HAP-1 (cell line): ENCODE measurements at regions not wholly inside any gene's neighbourhood (a gene's known extent, or its start where the extent isn't known, plus 50 kb on each side); places are given as distances from the start of the nearest gene placed in this dataset.
A peak's percentile ranks its signal among the peaks of the same experiment; 100 is the strongest.

Experiments used
- DNase-seq, 2 experiments: peaks; one replicate each; pipeline ENCODE4 v3.0.0-alpha.2; 2016 to 2020; ENCODE audit warnings: low spot score in 2 of 2
- H3K27me3 ChIP-seq: fragments of 250-450 bp; sonication (Bioruptor Pico); 2 replicates; pipeline ENCODE4 v1.5.1; 2020; ENCODE audit warnings: low read depth, mild to moderate bottlenecking, moderate library complexity
- H3K36me3 ChIP-seq: fragments of 250-450 bp; sonication (Bioruptor Pico); replicated peaks from 2 replicates; pipeline ENCODE4 v1.5.1; 2020; ENCODE audit warnings: mild to moderate bottlenecking
- H3K4me1 ChIP-seq: fragments of 250-450 bp; sonication (Bioruptor Pico); 2 replicates; pipeline ENCODE4 v1.5.1; 2020; ENCODE audit warnings: mild to moderate bottlenecking
- H3K4me3 ChIP-seq: fragments of 250-450 bp; sonication (Bioruptor Pico); 2 replicates; pipeline ENCODE4 v1.5.1; 2020; ENCODE audit warnings: mild to moderate bottlenecking, moderate library complexity
- H3K9me3 ChIP-seq: fragments of 250-450 bp; sonication (Bioruptor Pico); 2 replicates; pipeline ENCODE4 v1.5.1; 2020; ENCODE audit warnings: mild to moderate bottlenecking, moderate library complexity
- in situ Hi-C: fragments of 300-500 bp; cut with MboI; formaldehyde crosslinking; loops from 3 replicates; pipeline ENCODE4 v1.14.3; 2020; ENCODE audit warnings: low sequenced_read_pairs, inconsistent platforms, mixed read lengths

DNA sequence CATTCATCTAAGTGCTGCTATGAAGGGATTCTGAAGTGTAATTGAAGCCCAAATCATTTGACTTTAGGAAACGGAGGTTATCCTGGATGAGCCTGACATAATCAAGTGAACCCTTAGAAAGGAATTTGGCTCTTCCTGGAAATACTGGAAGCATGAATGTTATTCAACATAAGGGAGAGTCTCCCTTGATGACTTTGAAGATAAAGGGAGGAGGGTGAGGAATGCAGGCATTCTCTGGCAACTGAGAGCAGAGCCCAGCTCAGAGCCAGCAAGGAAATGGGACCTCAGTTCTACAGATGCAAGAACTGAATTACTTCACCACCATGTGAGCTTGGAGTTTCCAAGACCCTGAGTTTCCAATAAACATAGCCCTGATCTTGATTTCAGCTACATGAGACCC lies 168.2 kb downstream of the DLL1 start:
- Histone ChIP-seq H3K9me3 (no peaks in the 10 kb centered on the region), H3K36me3 (no peaks in the 10 kb centered on the region), H3K4me1 (no peaks in the 10 kb centered on the region), H3K4me3 (no peak overlapping the region), H3K27me3 (no peaks in the 10 kb centered on the region)
- no peak for DNase-seq
- in situ Hi-C loops, result no loop called here

DNA sequence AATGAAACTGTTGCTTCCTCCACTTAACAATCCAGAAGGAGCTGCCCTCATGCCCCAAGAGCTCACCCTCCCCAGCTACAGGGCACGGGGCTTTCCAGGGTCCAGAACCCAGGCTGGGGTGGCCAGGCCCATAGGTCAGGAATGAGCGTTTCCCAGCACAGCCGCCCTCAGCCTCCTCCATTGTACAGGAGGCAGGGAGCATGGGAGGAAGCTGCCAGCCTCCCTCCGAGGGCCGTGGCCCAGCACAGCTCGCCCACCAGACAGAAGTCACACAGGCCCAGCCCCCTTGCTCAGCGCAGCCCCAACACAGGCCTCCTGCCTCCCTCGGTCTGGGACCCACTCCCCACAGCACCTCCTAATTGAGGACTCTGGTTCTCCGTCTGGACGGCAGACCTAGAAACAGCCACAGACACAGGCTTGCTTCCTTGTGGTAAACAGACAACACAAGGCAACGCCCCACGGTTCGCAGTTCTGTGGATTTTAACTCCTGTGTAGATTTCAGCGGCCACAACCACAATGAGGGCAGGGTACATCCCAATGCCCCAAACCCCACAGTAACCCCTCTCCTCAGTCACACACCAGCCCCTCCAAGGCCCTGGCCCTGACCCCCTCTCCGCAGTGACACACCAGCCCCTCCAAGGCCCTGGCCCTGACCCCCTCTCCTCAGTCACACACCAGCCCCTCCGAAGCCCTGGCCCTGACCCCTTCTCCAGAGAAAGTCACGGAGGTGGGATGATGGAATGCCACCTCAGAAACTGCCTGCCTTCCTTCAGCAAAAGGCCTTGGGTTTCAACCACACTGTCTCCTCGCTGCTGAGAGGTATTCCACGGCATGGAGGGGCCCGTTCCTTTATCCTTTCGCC lies 173.5 kb downstream of the DLL1 start:
- H3K9me3 ChIP-seq, result no peaks in the 10 kb centered on the region
- in situ Hi-C loops, result no loop called here
- no peak for DNase-seq
- H3K36me3 ChIP-seq, result no peaks in the 10 kb centered on the region
- H3K4me1 ChIP-seq, result no peaks in the 10 kb centered on the region
- no peaks in the 10 kb centered on the region for H3K27me3 ChIP-seq
- no peak overlapping the region for H3K4me3 ChIP-seq

DNA sequence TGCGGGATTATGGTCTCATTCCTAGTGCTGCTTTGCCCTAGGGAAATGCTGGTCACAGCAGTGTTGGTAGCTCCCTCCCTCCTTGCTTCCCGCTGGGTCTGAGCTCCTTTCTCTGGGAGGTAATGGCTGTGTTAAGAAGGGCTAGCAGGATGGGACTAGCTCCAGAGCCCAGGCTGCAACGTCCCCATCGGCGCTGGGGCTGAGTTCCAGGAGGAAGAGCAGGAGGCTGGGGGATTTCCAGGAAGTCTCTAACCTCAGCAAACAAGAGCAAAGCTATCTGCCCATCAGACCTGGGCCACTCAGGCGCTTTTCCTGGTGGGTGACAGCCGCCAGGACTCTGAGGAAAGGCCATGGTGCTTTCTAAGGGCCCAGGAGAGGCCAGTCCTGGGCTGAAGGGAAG lies 174.2 kb downstream of the DLL1 start:
- no peaks in the 10 kb centered on the region for H3K4me1 ChIP-seq
- H3K9me3 ChIP-seq, result no peaks in the 10 kb centered on the region
- no peaks in the 10 kb centered on the region for H3K36me3 ChIP-seq
- H3K4me3 ChIP-seq, result no peak overlapping the region
- DNase-seq, result no peak
- no peaks in the 10 kb centered on the region for H3K27me3 ChIP-seq
- in situ Hi-C loops, result no loop called here

DNA sequence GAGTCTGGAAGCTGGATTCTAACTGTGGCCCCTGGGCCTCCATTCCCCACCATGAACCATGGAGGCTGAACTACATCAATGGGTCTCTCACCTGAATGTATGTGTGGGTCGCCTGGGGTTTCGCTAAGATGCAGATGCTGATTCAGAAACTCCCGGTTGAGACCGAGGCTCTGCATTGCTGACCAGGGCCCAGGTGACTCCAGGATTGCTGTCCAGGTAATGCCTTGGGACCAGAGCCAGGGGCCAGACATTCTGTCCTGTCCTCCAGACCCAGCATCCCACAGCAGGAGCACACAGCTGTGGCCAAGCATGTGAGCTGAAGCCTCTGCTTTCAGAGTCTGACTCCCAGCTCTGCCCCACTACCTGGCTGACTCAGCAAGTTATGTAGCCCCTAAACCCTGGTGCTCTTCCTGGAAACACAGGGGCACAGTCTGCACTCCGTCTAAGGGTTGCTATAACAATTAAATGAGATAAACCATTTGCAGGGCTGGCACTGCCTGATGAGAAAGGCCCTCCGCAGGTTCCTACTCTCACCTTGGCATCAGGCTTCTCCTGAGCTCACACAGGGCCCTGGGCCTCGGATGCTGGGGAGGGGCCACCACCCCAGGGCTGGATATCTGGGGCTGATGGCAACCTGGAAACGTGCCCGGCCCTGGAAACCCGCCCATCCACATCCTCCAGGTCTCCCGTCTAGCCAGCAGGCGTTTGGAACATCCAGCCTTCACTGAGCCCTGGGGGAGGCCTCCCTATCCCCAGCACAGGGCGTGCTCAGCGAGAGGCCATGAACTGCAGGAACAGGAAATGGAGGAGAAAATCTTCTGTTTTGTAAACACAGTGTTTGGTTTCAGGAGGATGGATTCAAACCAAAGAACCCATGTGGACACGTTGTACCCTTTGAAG lies 175.7 kb downstream of the DLL1 start:
- H3K9me3 ChIP-seq, result no peaks in the 10 kb centered on the region
- no peak for DNase-seq
- no peaks in the 10 kb centered on the region for H3K4me1 ChIP-seq
- no peaks in the 10 kb centered on the region for H3K27me3 ChIP-seq
- H3K4me3 ChIP-seq, result no peak overlapping the region
- in situ Hi-C loops, result no loop called here
- no peaks in the 10 kb centered on the region for H3K36me3 ChIP-seq

DNA sequence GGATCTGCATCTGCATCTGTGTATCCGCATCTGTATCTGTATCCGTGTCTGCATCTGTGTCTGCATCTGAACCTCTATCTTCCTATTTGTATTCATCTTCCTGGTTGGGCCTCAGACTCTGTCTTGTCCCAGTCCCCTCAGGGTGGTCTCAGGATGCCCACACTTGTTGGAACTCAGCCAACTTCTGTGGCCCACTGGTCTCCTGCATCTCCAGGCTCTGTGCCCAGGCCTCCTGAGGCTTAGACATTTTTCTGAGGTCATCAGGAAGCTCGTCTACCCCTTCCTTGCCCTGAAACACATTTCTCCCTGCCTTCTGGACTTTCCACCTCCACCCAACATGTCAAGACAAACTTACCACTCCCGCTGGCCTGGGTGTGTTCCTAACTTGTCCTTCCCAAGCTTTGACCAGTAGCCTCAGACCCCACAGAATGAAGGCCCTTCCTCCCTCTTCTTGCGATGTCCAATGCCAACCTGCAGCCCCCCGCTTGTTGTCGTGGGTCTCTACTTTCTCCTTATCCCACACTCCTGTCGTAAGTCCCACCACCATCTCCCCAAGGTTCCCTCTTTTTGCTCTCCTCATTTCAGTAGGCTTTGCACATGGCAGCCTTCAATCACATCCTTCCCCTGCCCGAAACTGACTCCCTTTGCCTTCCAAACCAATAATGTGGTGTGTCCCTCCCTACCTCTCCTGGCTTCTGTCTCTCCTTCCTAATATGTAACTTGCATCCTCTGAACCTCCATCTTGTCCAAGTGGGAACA lies 176.5 kb downstream of the DLL1 start:
- in situ Hi-C loops, result no loop called here
- no peak overlapping the region for H3K4me3 ChIP-seq
- H3K4me1 ChIP-seq, result no peaks in the 10 kb centered on the region
- H3K27me3 ChIP-seq, result no peaks in the 10 kb centered on the region
- DNase-seq, result no peak
- H3K36me3 ChIP-seq, result no peaks in the 10 kb centered on the region
- H3K9me3 ChIP-seq, result no peaks in the 10 kb centered on the region

DNA sequence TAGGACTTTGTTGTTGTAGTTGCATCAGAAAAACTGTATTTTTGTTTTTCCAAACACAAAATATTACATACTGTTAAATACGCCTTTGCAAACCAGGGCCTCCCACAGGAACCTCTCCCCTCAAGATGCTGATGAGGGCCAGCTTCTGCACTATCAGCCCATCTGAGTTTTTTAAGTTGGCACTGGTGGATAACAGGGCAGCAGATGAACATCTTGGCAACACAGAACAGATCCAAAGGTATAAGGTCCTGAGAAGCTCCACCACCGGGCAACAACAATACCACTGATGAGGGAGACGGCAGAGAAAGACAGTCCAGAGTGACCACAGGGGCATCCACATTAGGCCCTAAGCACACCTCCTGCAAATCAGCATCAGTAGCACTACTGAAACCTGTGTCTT lies 177.7 kb downstream of the DLL1 start:
- no peaks in the 10 kb centered on the region for H3K4me1 ChIP-seq
- no peaks in the 10 kb centered on the region for H3K36me3 ChIP-seq
- H3K27me3 ChIP-seq, result no peaks in the 10 kb centered on the region
- H3K4me3 ChIP-seq, result no peak overlapping the region
- no peaks in the 10 kb centered on the region for H3K9me3 ChIP-seq
- DNase-seq, result no peak
- in situ Hi-C loops, result no loop called here

DNA sequence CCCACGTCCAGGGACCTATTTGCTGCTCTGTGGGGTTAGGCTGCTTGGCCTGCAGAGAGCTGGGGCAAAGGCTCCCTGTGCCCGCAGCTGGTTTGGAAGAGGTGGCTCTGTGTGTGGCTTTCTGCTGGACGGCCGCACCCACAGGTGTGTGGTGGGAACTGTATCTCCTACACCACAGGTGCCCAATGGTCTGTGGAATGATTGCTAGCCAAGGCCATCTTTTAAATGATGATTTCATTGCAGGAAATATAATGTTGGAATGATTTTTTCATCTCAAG lies 178.4 kb downstream of the DLL1 start:
- no peaks in the 10 kb centered on the region for H3K36me3 ChIP-seq
- in situ Hi-C loops, result no loop called here

DNA sequence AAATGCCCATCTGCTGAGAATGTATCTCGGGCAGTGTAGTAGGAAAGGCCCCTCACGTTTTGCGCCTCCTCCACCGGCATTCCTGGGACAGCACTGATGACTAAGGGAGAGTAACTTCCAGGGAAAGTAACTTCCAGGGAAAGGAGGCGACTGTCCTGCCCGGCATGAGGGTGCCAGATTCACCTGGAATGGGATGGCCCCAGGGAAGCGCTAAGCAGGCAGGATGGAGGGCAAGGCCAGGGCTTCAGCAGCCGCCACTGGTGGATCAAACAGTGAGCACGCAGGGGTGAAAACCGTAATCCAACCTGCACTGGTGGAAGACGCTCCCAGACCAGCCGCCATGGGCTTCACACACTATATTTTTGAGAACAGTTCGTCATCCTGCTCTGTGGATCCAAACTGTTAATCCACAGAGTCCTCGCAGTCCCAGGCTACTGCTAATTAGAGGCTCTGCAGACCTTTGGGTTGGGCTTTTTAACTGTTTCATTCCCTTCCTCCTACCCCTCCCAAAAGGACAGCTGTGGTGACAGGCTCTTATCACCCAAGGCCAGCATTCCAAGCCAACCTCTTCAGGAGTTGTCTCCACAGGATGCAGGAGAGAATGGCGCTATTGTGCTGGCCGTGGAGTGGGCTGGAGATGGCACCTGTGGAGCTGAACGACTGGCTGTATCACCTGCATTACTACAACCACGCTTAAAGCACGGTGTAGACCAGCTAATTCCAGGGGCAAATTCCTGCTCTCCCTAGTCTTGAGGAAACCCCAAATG lies 178.9 kb downstream of the DLL1 start:
- in situ Hi-C loops, result no loop called here
- no peaks in the 10 kb centered on the region for H3K36me3 ChIP-seq
- no peak for DNase-seq
- no peaks in the 10 kb centered on the region for H3K4me1 ChIP-seq
- H3K27me3 ChIP-seq, result no peaks in the 10 kb centered on the region
- H3K9me3 ChIP-seq, result no peaks in the 10 kb centered on the region
- H3K4me3 ChIP-seq, result no peak overlapping the region

More for the DNA sequence above, 178.4 kb downstream of the DLL1 start:
- H3K9me3 ChIP-seq, result no peaks in the 10 kb centered on the region
- no peak for DNase-seq
- H3K4me3 ChIP-seq, result no peak overlapping the region
- H3K27me3 ChIP-seq, result no peaks in the 10 kb centered on the region
- no peaks in the 10 kb centered on the region for H3K4me1 ChIP-seq

DNA sequence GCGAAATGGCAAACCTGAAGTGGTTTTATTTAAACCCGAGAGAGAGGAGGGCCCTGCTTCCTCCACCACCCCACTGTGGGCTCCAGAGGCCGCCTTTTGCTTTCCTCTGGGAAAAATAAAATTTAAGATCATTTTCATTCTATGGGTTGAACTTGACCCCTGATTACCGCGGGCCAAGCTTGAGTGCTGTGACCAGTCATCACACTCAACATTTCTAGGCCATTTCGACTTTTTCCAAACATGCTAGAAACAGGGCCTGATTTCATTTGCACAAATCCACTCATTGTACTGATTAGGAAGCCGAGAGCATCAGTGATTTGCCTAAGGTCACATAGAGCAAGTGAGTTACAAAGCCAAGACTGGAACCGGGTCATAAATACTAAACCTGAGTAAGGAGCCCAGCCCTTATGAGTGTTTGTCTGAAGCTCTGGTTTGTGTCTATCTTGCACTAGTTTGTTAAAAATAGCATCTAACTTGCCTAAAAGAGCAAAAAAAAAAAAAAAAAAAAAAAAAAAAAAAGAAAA lies 179.7 kb downstream of the DLL1 start:
- no peaks in the 10 kb centered on the region for H3K27me3 ChIP-seq
- DNase-seq, result no peak

DNA sequence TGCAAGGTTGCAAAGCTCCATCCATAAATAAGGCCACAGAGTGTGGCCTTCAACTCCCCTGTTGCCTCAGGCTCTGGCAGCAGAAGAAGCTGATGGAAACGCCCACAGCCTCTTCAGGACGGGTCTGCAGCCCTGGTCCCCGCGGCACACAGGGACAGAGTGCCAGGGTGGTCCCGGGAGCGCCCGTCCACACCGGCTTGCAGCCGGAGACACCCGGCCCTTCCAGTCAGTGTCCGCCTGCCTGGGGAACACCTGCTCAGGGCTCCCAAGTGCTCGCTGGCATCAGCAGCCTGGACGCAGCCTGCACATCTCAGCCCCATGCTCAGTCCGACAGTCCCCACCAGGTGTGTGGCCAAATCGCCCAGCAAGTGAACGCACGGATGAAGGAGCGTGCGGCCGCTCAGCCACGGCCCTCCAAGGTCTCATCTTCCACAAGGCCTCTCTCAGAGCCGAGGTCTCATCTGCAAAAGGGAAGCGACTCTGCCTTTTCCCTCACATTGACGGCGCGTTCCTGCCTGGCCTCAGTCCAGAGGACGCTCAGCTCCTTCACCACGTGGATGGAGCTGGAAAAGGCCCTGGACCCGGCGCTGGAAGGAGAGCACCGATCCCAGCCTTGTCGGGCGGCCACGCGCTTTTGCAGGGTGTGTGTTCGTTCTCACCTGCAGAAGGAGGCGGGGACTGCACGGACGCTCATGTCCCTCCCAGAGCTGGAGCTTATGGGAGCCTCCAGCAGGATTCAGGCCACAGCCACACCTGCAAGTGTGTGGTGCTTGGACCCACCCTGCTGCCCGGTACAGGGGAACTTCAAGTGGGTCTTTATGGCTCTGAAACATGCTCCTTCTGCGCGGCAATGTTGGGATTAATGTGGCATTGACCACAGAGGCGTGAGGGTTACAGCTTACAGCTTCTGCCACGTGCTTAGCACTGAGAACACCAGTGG lies 180.4 kb downstream of the DLL1 start:
- Histone ChIP-seq H3K4me3 (no peak overlapping the region), H3K36me3 (no peaks in the 10 kb centered on the region), H3K9me3 (no peaks in the 10 kb centered on the region), H3K27me3 (no peaks in the 10 kb centered on the region), H3K4me1 (no peaks in the 10 kb centered on the region)
- DNase-seq, result no peak
- in situ Hi-C loops, result no loop called here

More for the DNA sequence above, 179.7 kb downstream of the DLL1 start:
- Histone ChIP-seq H3K4me3 (no peak overlapping the region), H3K4me1 (no peaks in the 10 kb centered on the region), H3K36me3 (no peaks in the 10 kb centered on the region), H3K9me3 (no peaks in the 10 kb centered on the region)
- in situ Hi-C loops, result no loop called here

DNA sequence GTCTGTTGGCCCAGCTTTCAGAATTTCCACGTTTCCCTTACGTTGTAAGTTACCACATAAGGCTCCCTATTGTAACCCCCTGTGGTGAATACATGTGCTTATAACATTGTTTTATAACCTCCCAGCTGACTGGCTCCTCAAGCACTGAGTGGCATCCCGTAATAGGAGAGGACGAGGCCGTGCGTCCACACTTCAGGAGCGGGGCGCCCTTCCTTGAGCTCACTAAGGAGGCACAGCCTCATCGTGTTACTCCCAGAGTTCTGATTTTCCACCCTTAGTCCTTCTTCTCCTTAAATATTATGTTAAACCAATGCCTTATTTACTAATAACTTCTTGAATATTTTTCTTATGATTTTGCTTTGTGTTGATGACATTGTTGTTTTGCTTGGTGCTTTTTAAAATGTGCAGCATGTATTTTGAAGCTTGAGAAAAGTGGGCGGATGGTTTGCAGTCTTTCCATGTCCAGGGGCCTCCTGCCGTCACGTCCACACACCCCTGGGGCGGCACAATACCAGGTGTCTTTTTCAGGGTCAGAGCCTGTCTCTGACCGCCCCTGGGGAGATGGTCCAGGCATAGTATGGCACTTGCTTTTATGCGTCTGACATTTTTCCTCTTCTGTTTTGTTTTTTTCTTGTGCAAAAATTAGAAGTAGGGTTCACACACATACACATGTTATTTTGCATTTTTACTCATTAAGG lies 181.8 kb downstream of the DLL1 start:
- Histone ChIP-seq H3K4me1 (no peaks in the 10 kb centered on the region), H3K9me3 (no peaks in the 10 kb centered on the region), H3K4me3 (no peak overlapping the region), H3K36me3 (no peaks in the 10 kb centered on the region), H3K27me3 (no peaks in the 10 kb centered on the region)
- peak in 1 of 2 experiments; percentile 1 for DNase-seq
- in situ Hi-C loops, result no loop called here

DNA sequence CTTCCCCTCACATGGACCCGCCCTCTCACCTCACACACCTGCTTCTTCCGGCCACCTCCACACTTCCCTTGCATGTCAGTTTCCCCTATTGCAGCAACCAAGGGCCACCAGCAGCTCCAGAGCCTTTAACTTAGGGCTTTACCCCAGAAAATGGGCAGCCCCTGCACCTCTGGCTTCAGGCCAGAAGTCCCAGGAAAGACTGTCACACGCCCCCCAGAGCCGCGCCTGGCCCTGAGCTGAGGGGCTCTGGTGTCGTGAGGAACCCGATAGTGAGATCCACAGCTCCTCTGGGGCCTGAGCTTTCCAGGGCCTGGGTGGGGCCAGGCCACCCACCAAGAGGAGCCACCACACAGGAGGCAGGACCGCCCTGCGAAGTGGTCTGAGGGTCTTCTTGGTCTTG lies 182.4 kb downstream of the DLL1 start:
- Histone ChIP-seq H3K27me3 (no peaks in the 10 kb centered on the region), H3K4me3 (no peak overlapping the region), H3K4me1 (no peaks in the 10 kb centered on the region), H3K36me3 (no peaks in the 10 kb centered on the region), H3K9me3 (no peaks in the 10 kb centered on the region)
- in situ Hi-C loops, result no loop called here
- DNase-seq, result peak in 1 of 2 experiments; percentile 1
